ENCODE measurements at regions not wholly inside any gene's neighbourhood (a gene's known extent, or its start where the extent isn't known, plus 50 kb on each side); places are given as distances from the start of the nearest gene placed in this dataset.

- no peak overlapping the region for H3K4me3 ChIP-seq (ENCODE audit: low read length)
- no peaks in the 10 kb centered on the region for H3K36me3 ChIP-seq (ENCODE audit: insufficient read depth, low read length)
- H3K27me3 ChIP-seq (ENCODE audit: insufficient read depth, low read length): peaks cover 3% of the 10 kb centered on the region; the same call in 1 of the 2 replicates
- 0 out of 2 replicates have a peak, but pooled peaks cover 6% of the 10 kb centered on the region for H3K4me1 ChIP-seq (ENCODE audit: insufficient read depth, low read length)
- no peaks in the 10 kb centered on the region for H3K9me3 ChIP-seq (ENCODE audit: insufficient read depth, low read depth, low read length)
- H3K9ac ChIP-seq (ENCODE audit: low read depth, low read length): no peak overlapping the region
- H3K27ac ChIP-seq (ENCODE audit: low read depth, low read length): no peak overlapping the region
These were observed 204.9 kb downstream of the FOXA2 start for GRCh38 chr20:22379472-22379871.

GRCh38 chr20:22374678-22375590 lies 209.4 kb downstream of the FOXA2 start:
- no peak overlapping the region for H3K9ac ChIP-seq (ENCODE audit: low read depth, low read length)
- peaks cover 21% of the 10 kb centered on the region for H3K27me3 ChIP-seq (ENCODE audit: insufficient read depth, low read length)
- H3K36me3 ChIP-seq (ENCODE audit: insufficient read depth, low read length): no peaks in the 10 kb centered on the region
- no peaks in the 10 kb centered on the region for H3K9me3 ChIP-seq (ENCODE audit: insufficient read depth, low read depth, low read length)
- 85% methylated on average over 12 of the region's 12 CpGs for WGBS
- peaks cover 18% of the 10 kb centered on the region; the same call in 1 of the 2 replicates for H3K4me1 ChIP-seq (ENCODE audit: insufficient read depth, low read length)
- no peak overlapping the region for H3K4me3 ChIP-seq (ENCODE audit: low read length)
- no peak overlapping the region for H3K27ac ChIP-seq (ENCODE audit: low read depth, low read length)

- Histone ChIP-seq H3K9me3 (ENCODE audit: insufficient read depth, low read depth, low read length) (no peaks in the 10 kb centered on the region), H3K27ac (ENCODE audit: low read depth, low read length) (no peak overlapping the region), H3K27me3 (ENCODE audit: insufficient read depth, low read length) (peaks cover 22% of the 10 kb centered on the region), H3K9ac (ENCODE audit: low read depth, low read length) (no peak overlapping the region), H3K4me3 (ENCODE audit: low read length) (no peak overlapping the region), H3K4me1 (ENCODE audit: insufficient read depth, low read length) (peaks cover 18% of the 10 kb centered on the region; the same call in 1 of the 2 replicates), H3K36me3 (ENCODE audit: insufficient read depth, low read length) (no peaks in the 10 kb centered on the region)
- WGBS: 98% methylated on average over 3 of the region's 3 CpGs
These were observed 210.3 kb downstream of the FOXA2 start for GRCh38 chr20:22374066-22374465.

GRCh38 chr20:22373164-22373895 lies 211.0 kb downstream of the FOXA2 start:
- no peak overlapping the region for H3K4me3 ChIP-seq (ENCODE audit: low read length)
- WGBS: 96% methylated on average over 5 of the region's 5 CpGs
- no peaks in the 10 kb centered on the region for H3K36me3 ChIP-seq (ENCODE audit: insufficient read depth, low read length)
- H3K27me3 ChIP-seq (ENCODE audit: insufficient read depth, low read length): peaks cover 22% of the 10 kb centered on the region
- H3K4me1 ChIP-seq (ENCODE audit: insufficient read depth, low read length): peaks cover 18% of the 10 kb centered on the region; the same call in 1 of the 2 replicates
- no peak overlapping the region for H3K27ac ChIP-seq (ENCODE audit: low read depth, low read length)
- no peak overlapping the region for H3K9ac ChIP-seq (ENCODE audit: low read depth, low read length)
- H3K9me3 ChIP-seq (ENCODE audit: insufficient read depth, low read depth, low read length): no peaks in the 10 kb centered on the region

GRCh38 chr20:22371843-22372242 lies 212.5 kb downstream of the FOXA2 start:
- Histone ChIP-seq H3K4me1 (ENCODE audit: insufficient read depth, low read length) (peaks cover 18% of the 10 kb centered on the region; the same call in 1 of the 2 replicates), H3K9me3 (ENCODE audit: insufficient read depth, low read depth, low read length) (no peaks in the 10 kb centered on the region), H3K27ac (ENCODE audit: low read depth, low read length) (no peak overlapping the region), H3K9ac (ENCODE audit: low read depth, low read length) (no peak overlapping the region), H3K27me3 (ENCODE audit: insufficient read depth, low read length) (peaks cover 22% of the 10 kb centered on the region), H3K4me3 (ENCODE audit: low read length) (no peak overlapping the region), H3K36me3 (ENCODE audit: insufficient read depth, low read length) (no peaks in the 10 kb centered on the region)
- WGBS: 56% methylated on average over 5 of the region's 5 CpGs

GRCh38 chr20:22370137-22370536 lies 214.2 kb downstream of the FOXA2 start:
- 90% methylated on average over 2 of the region's 2 CpGs for WGBS
- Histone ChIP-seq H3K27me3 (ENCODE audit: insufficient read depth, low read length) (peaks cover 22% of the 10 kb centered on the region), H3K27ac (ENCODE audit: low read depth, low read length) (no peak overlapping the region), H3K36me3 (ENCODE audit: insufficient read depth, low read length) (no peaks in the 10 kb centered on the region), H3K4me1 (ENCODE audit: insufficient read depth, low read length) (peaks cover 12% of the 10 kb centered on the region; the same call in 1 of the 2 replicates), H3K9ac (ENCODE audit: low read depth, low read length) (no peak overlapping the region), H3K9me3 (ENCODE audit: insufficient read depth, low read depth, low read length) (no peaks in the 10 kb centered on the region), H3K4me3 (ENCODE audit: low read length) (no peak overlapping the region)

GRCh38 chr20:22369100-22369499 lies 215.3 kb downstream of the FOXA2 start:
- no peaks in the 10 kb centered on the region for H3K9me3 ChIP-seq (ENCODE audit: insufficient read depth, low read depth, low read length)

GRCh38 chr20:22368235-22368634 lies 216.1 kb downstream of the FOXA2 start:
- 88% methylated on average over 4 of the region's 4 CpGs for WGBS
- no peak overlapping the region for H3K9ac ChIP-seq (ENCODE audit: low read depth, low read length)
- H3K27me3 ChIP-seq (ENCODE audit: insufficient read depth, low read length): peaks cover 22% of the 10 kb centered on the region
- H3K36me3 ChIP-seq (ENCODE audit: insufficient read depth, low read length): no peaks in the 10 kb centered on the region
- no peak overlapping the region for H3K27ac ChIP-seq (ENCODE audit: low read depth, low read length)
- H3K4me3 ChIP-seq (ENCODE audit: low read length): no peak overlapping the region
- no peaks in the 10 kb centered on the region for H3K9me3 ChIP-seq (ENCODE audit: insufficient read depth, low read depth, low read length)
- peaks cover 12% of the 10 kb centered on the region; the same call in 1 of the 2 replicates for H3K4me1 ChIP-seq (ENCODE audit: insufficient read depth, low read length)

More at GRCh38 chr20:22369100-22369499, 215.3 kb downstream of the FOXA2 start:
- H3K36me3 ChIP-seq (ENCODE audit: insufficient read depth, low read length): no peaks in the 10 kb centered on the region
- peaks cover 12% of the 10 kb centered on the region; the same call in 1 of the 2 replicates for H3K4me1 ChIP-seq (ENCODE audit: insufficient read depth, low read length)
- H3K9ac ChIP-seq (ENCODE audit: low read depth, low read length): no peak overlapping the region
- H3K4me3 ChIP-seq (ENCODE audit: low read length): no peak overlapping the region
- H3K27me3 ChIP-seq (ENCODE audit: insufficient read depth, low read length): peaks cover 22% of the 10 kb centered on the region
- WGBS: 94% methylated on average over 3 of the region's 3 CpGs
- H3K27ac ChIP-seq (ENCODE audit: low read depth, low read length): no peak overlapping the region

- Histone ChIP-seq H3K9me3 (ENCODE audit: insufficient read depth, low read depth, low read length) (no peaks in the 10 kb centered on the region), H3K4me1 (ENCODE audit: insufficient read depth, low read length) (peaks cover 3% of the 10 kb centered on the region; the same call in 1 of the 2 replicates), H3K9ac (ENCODE audit: low read depth, low read length) (no peak overlapping the region), H3K4me3 (ENCODE audit: low read length) (no peak overlapping the region), H3K27ac (ENCODE audit: low read depth, low read length) (no peak overlapping the region), H3K27me3 (ENCODE audit: insufficient read depth, low read length) (peaks cover 16% of the 10 kb centered on the region), H3K36me3 (ENCODE audit: insufficient read depth, low read length) (no peaks in the 10 kb centered on the region)
These were observed 217.7 kb downstream of the FOXA2 start for GRCh38 chr20:22366631-22367030.

- no peaks in the 10 kb centered on the region for H3K9me3 ChIP-seq (ENCODE audit: insufficient read depth, low read depth, low read length)
- WGBS: 100% methylated on average over 1 of the region's 1 CpG
- H3K27ac ChIP-seq (ENCODE audit: low read depth, low read length): no peak overlapping the region
- H3K36me3 ChIP-seq (ENCODE audit: insufficient read depth, low read length): no peaks in the 10 kb centered on the region
- no peak overlapping the region for H3K9ac ChIP-seq (ENCODE audit: low read depth, low read length)
- no peak overlapping the region for H3K4me3 ChIP-seq (ENCODE audit: low read length)
- no peaks in the 10 kb centered on the region for H3K4me1 ChIP-seq (ENCODE audit: insufficient read depth, low read length)
- H3K27me3 ChIP-seq (ENCODE audit: insufficient read depth, low read length): no peaks in the 10 kb centered on the region
These were observed 229.7 kb downstream of the FOXA2 start for GRCh38 chr20:22354647-22355046.

GRCh38 chr20:22353586-22353985 lies 230.8 kb downstream of the FOXA2 start:
- H3K36me3 ChIP-seq (ENCODE audit: insufficient read depth, low read length): no peaks in the 10 kb centered on the region
- H3K9ac ChIP-seq (ENCODE audit: low read depth, low read length): no peak overlapping the region
- no peak overlapping the region for H3K4me3 ChIP-seq (ENCODE audit: low read length)
- H3K9me3 ChIP-seq (ENCODE audit: insufficient read depth, low read depth, low read length): no peaks in the 10 kb centered on the region
- no peak overlapping the region for H3K27ac ChIP-seq (ENCODE audit: low read depth, low read length)
- no peaks in the 10 kb centered on the region for H3K27me3 ChIP-seq (ENCODE audit: insufficient read depth, low read length)
- WGBS: 95% methylated on average over 2 of the region's 2 CpGs
- H3K4me1 ChIP-seq (ENCODE audit: insufficient read depth, low read length): no peaks in the 10 kb centered on the region

Data from HUES64 (cell line).